Fibroblast of upper back skin (primary cell): ENCODE measurements at regions not wholly inside any gene's neighbourhood (a gene's known extent, or its start where the extent isn't known, plus 50 kb on each side); places are given as distances from the start of the nearest gene placed in this dataset.
"Not testable (repeated sequence)": the region's sequence is repeated elsewhere in the genome, so short reads cannot be mapped to it uniquely, and the experiment has no call there.

ENCODE experiments used
- DNase-seq: peaks from one replicate; pipeline ENCODE4 v3.0.0-alpha.2; 2013

DNA sequence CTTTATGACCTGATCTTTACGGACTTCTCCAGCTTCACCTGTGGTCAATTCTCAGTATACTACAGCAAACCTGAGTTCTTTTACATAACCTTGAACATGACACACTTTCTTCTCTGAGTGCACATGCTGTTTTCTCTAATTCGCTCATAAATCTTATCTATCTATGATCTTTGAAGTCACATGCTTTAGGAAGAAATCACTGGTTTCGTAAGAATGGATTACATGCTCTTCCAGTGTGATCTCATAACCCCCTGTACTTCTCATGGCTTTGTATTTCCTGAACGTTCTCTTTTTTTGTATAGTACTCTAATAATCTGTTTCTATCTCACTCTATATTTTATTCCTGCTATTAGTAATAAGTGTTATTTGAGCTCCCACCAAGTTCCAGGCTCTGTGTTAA, 1165.2 kb downstream of the TBL1XR1 start:
- DNase-seq, result peak; percentile 9

DNA sequence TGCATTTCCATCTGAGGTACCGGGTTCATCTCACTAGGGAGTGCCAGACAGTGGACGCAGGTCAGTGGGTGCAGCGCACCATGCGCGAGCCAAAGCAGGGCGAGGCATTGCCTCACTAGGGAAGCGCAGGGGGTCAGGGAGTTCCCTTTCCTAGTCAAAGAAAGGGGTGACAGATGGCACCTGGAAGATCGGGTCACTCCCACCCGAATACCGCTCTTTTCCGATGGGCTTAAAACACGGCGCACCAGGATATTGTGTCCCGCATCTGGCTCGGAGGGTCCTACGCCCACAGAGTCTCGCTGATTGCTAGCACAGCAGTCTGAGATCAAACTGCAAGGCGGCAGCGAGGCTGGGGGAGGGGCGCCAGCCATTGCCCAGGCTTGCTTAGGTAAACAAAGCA, 1157.1 kb downstream of the NAALADL2 start:
- not testable (repeated sequence) for DNase-seq

GRCh38 chr3:176015228-176015627, 1156.1 kb downstream of the NAALADL2 start:
- not testable (repeated sequence) for DNase-seq

DNA sequence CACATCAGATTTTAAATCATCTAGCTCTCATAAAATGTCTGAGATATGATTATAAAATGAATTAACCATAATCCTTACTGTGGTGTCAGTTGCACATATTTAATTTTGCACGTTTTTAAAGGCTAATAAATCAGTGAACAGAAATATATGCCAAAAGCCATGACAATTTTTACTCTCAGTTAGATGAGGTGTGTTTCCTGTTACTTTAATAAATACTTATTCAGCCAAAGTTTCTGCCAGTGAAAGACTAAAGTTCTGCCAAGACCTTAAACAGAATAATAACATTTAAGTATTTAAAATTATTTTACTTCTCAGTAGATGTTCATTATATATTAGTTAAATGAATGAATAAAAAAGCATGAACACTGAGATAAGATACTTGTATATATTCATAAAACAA, 1150.1 kb downstream of the NAALADL2 start:
- DNase-seq, result no peak

DNA sequence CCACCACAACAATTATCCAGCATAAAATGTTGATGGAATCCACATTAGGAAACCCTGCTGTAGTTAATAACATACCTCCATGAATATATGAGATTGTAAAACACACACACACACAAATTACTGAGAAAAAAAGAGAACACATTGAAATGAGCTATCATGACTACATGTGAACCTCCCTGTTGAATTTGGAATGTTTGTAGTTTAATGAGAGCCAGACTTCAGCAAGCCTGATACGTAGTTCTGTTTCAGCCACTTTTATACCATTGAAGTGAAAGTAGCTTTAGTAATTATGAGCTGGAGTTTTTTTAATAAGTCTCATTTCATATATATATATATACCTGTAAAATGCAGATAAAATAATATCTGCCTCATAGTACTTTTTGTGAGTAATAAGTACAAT, 1146.4 kb downstream of the NAALADL2 start:
- DNase-seq, result no peak

DNA sequence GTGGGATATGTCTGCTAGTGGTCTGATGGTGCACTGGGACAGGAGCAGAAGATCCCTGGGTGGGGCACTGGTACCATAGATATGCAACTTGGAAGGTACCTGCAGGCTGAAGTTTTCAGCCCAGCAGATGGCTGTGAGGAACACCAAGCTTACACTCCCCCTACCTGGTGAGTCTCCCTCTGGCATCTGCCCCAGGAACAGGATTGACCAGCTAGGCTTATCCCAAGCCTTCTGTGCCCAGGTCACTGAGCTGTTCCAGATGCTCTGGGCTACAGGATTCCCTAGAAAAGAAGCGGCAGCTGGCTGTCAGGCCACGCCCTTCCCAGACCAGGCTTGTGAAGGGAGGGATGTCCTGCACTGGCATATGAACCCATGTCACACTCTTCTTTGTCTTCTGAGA, 1130.0 kb downstream of the NAALADL2 start:
- DNase-seq, result no peak

DNA sequence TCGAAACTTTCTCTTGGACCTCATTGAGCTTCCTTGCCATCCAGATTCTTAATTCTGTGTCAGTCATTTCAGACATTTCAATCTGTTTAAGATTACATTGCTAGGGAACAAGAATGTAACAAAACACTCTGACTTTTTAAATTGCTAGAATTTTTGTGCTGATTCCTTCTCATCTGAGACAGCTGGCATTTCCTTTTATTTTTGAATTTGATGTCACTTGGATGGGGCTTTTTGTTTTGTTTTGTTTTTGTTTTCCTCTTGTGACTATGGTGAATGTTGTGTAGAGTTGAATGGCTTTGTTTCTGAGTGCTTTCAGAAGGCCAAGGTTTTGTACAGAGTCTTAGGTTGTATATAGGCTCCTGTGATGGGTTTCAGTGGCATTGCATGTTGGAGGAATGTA, 1129.3 kb downstream of the NAALADL2 start:
- DNase-seq, result no peak

GRCh38 chr3:175985781-175986180, 1126.6 kb downstream of the NAALADL2 start:
- DNase-seq, result no peak

DNA sequence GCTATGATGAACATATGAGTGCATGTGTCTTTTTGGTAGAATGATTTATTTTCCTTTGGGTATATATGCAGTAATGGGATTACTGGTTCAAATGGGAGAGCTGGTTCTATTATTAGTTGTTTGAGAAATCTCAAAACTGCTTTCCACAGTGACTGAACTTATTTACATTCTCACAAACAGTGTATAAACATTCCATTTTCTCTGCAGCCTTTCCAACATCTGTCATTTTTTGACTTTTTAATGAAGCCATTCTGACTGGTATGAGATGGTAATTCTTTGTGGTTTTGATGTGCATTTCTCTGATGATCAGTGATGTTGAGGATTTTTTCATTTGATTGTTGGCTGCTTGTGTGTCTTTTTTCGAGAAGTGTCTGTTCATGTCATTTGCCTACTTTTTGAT, 1124.2 kb downstream of the NAALADL2 start:
- peak; percentile 34 for DNase-seq

DNA sequence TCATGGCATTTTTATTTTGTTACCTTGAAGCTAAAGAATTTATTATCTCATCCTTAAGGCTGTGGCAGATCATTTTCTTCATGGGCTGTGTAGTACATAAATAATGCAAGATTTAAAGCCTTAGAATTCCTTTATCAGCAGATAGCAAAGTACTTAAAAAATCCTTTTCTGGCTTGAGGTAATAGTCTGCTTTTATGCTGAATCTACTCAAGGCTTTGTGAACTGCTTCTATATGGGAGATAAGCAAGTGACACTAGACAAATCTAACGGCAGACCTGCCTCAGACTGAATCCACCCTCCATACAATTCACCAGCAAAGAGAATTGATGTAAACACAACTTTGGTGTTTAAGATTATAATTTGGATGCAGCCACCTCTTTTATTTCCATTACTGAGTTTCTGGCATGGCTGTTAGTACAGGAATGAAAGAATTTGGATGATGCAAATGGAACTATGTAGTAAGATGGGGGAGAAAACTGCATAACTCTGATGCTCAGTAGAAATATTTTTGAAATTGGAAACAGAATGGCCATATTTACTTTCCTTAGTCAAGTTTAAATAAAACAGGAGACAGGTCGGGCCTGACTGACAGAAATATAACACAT, 1121.5 kb downstream of the NAALADL2 start:
- peak; percentile 43 for DNase-seq

DNA sequence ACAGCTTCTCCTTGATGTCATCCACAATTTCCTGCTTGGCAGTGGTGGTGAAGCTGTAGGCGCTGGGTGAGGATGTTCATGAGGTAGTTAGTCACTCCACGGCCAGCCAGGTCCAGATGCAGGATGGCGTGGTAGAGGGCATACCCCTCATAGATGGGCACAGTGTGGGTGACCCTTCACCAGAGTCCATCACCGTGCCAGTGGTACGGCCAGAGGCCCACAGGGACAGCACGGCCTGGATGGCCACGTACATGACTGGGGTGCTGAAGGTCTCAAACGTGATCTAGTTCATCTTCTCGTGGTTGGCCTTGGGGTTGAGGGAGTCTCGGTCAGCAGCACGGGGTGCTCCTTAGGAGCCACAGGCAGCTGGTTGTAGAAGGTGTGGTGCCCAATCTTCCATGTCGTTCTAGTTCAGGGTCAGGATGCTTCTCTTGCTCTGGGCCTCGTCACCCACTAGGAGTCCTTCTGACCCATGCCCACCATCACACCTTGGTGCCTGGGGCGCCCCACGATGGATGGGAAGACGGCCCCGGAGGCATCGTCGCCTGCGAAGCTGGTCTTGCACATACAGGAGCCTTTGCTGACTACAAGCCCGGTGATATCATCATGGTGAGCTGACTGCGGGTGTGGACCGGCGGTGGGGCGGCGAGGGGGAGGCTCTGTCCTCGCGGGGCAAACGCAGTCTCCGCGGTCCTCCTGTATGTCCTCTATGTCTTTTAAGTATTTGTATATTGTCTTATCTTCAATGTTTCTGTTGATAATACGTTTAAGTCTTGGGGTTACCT, 1119.0 kb downstream of the NAALADL2 start:
- DNase-seq, result no peak

DNA sequence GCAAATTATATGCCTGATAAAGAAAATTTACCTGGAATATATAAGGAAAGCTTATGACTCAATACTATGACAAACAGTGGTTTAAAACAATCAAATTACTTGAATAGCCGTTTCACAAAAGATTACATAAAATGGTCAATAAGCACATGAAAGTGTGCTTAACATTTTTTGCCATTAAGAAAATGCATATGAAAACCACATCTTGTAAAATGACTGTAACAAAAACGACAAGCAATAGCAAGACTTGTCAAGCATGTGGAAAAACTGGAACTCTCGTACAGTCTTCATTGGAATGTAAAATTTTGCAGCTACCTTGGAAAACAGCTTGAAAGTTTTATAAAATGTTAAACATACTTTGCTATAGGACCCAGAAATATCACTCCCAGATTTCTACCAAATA, 1110.3 kb downstream of the NAALADL2 start:
- DNase-seq, result no peak

- DNase-seq, result peak; percentile 39
Observed at GRCh38 chr3:175965036-175965435, 1105.9 kb downstream of the NAALADL2 start.

- DNase-seq, result no peak
Observed at GRCh38 chr3:175957427-175957826, 1098.3 kb downstream of the NAALADL2 start.

DNA sequence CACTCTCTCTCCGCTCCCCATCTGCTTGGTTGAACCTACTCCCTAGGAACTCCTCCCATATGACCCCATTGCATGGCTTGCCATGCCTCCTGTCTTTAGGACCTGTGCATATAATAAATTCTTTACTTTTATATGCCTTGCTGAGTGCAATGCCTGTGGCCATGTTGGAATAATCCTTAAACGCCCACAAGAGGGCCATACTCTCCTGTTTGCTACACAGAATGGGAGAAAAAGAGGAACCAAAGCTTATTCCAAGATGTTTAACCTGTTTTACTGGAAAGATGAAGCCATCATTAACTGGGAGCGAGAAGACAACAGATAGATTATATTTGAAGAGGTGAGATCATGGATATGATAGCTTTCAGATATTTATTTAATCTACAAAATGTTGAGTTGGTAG, 1097.8 kb downstream of the NAALADL2 start:
- DNase-seq, result peak; percentile 36

DNA sequence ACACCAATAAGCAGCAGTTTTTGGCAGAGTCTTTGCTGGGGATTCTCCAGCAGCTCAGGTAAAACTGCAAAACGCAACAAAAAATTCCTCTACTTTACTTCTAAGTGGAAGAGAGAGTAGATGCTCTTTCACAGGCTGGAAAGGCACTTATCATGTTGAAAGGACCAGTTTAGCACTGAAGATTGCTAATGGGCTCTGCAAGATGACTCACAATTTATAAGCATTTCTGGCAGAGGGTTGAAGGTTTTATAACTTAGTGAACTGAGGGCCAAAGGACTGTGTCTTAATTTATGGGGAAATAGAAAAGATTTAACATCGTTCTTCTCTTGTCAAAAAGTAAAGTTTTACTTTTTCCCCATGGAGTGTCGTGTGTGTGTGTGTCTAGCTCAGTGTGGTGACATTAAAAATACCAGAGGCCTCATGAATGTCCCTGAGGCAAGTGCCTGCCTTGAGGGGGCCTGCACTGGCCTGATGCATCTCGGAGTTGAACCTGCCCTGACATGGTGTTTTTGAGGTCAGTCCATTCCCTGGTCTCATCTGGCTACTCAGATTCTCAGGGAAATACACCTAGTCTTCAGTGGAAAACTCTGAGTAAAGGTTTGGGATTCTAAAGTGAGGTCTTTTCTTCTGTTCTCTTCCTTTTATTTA, 1092.0 kb downstream of the NAALADL2 start:
- DNase-seq, result peak; percentile 56

DNA sequence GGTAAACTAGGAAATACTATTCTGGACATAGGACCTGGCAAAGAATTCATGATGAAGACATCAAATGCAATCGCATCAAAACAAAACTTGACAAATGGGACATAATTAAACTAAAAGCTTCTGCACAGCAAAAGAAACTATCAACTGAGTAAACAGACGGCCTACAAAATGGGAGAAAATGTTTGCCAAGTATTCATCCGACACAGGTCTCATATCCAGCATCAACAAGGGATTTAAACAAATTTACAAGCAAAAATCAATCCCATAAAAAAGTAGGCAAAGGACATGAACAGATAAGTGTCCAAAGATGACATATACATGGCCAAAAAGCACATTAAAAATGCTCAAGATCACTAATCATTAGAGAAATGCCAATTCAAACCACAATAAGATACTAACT, 1088.9 kb downstream of the NAALADL2 start:
- no peak for DNase-seq

DNA sequence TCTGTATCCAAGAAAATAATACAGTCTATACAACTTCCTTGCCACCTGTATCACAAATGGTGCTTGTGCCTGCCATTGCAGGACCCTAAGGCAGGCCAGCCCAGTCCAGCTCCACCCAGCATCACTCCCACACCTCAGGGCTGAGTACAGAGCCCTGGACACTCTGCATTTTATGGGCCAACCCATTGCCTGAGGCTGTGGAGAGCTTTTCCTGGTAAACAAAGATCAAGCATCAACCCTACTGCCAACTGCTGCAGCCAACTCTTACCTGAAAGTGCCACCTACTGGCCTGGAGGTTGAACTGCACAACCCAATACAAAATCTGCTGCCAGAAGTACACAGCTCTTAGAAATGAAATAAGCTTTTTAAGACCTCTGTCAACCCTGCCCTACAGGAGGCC, 1082.2 kb downstream of the NAALADL2 start:
- DNase-seq, result no peak

- DNase-seq, result no peak
Observed at GRCh38 chr3:175940881-175941280, 1081.7 kb downstream of the NAALADL2 start.

GRCh38 chr3:175940243-175940642, 1081.1 kb downstream of the NAALADL2 start:
- DNase-seq, result peak; percentile 50

DNA sequence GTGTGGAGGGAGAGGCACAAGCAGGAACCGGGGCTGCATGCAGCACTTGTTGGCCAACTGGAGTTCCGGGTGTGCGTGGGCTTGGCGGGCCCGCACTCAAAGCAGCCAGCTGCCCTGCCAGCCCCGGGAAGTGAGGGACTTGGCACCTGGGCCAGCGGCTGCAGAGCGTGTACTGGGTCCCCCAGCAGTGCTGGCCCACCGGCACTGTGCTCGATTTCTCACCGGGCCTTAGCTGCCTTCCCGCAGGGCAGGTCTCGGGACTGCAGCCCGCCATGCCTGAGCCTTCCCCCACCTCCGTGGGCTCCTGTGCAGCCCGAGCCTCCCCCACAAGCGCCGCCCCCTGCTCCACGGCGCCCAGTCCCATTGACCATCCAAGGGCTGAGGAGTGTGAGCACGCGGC, 1078.2 kb downstream of the NAALADL2 start:
- not testable (repeated sequence) for DNase-seq

DNA sequence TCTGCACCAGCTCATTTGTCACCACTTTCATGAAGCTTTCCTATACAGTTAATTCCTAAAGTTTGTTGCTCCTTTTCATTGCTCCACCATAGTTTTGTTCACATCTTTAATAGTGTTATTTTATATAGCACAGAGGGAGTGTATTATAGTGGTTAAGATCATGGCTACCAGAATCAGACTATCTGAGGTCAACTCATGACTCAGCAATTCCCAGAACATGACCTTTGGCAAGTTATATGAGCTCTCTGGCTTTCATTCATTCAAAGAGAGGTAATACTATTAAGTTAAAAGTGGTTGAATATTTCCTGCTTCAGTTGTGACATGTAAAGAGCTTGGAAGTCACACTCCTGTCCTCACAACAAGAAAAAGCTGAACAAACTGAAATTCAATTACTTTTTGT, 1073.5 kb downstream of the NAALADL2 start:
- DNase-seq, result peak; percentile 26

GRCh38 chr3:175919133-175919532, 1060.0 kb downstream of the NAALADL2 start:
- no peak for DNase-seq
